SU-DHL-6 (cell line): ENCODE measurements at regions not wholly inside any gene's neighbourhood (a gene's known extent, or its start where the extent isn't known, plus 50 kb on each side); places are given as distances from the start of the nearest gene placed in this dataset.
"Not testable (repeated sequence)": the region's sequence is repeated elsewhere in the genome, so short reads cannot be mapped to it uniquely, and the experiment has no call there.

Experiments
- H2AFZ ChIP-seq: fragments of 200-600 bp; sonication (generic); 2 replicates; pipeline ENCODE4 v1.6.1; 2014; ENCODE audit warnings: low read depth, mild to moderate bottlenecking, moderate library complexity, mixed read lengths, antibody characterized with exemption, low read length; ENCODE audit not compliant: severe bottlenecking
- H3F3A ChIP-seq: fragments of 200-600 bp; shearing (Covaris generic); 2 replicates; pipeline ENCODE4 v1.6.0; 2016; ENCODE audit warnings: antibody characterized with exemption, mild to moderate bottlenecking; ENCODE audit not compliant: insufficient read depth
- H3K27ac ChIP-seq: fragments of 200-600 bp; sonication (generic); 2 replicates; pipeline ENCODE4 v1.5.1; 2016; ENCODE audit warnings: low read depth, mild to moderate bottlenecking, low read length, moderate library complexity, mixed read lengths
- H3K27me3 ChIP-seq: fragments of 200-600 bp; sonication (generic), shearing (Covaris generic); 2 replicates; pipeline ENCODE4 v1.6.0; 2014; ENCODE audit warnings: mild to moderate bottlenecking, low read length
- H3K36me3 ChIP-seq: fragments of 200-600 bp; sonication (generic); 2 replicates; pipeline ENCODE4 v1.6.1; 2014; ENCODE audit warnings: mild to moderate bottlenecking, low read length, mixed read lengths
- H3K4me2 ChIP-seq: fragments of 300-600, 200-600 bp; shearing (Covaris generic), sonication (generic); 2 replicates; pipeline ENCODE4 v1.6.0; 2014; ENCODE audit warnings: low read length, low read depth, mild to moderate bottlenecking; ENCODE audit not compliant: poor library complexity, severe bottlenecking
- H3K4me3 ChIP-seq: fragments of 200-600 bp; sonication (generic); 2 replicates; pipeline ENCODE4 v1.5.1; 2014; ENCODE audit warnings: antibody characterized with exemption, low read length, mild to moderate bottlenecking, mixed read lengths; ENCODE audit not compliant: insufficient read depth, poor library complexity, severe bottlenecking
- H3K79me2 ChIP-seq: fragments of 200-600 bp; sonication (generic); 2 replicates; pipeline ENCODE4 v1.6.1; 2014; ENCODE audit warnings: mild to moderate bottlenecking, low read length, moderate library complexity; ENCODE audit not compliant: insufficient read depth
- H3K9ac ChIP-seq: fragments of 200-600 bp; sonication (generic); 2 replicates; pipeline ENCODE4 v1.7.0; 2014; ENCODE audit warnings: mild to moderate bottlenecking, low read length
- H3K9me2 ChIP-seq: fragments of 200-600 bp; sonication (generic); replicated peaks from 2 replicates; pipeline ENCODE4 v1.6.1; 2014; ENCODE audit warnings: low read length; ENCODE audit not compliant: insufficient read depth
- H3K9me3 ChIP-seq: fragments of 200-600 bp; sonication (generic); 2 replicates; pipeline ENCODE4 v1.6.1; 2014; ENCODE audit warnings: low read length, mixed read lengths; ENCODE audit not compliant: insufficient read depth
- H4K20me1 ChIP-seq: fragments of 200-600 bp; sonication (generic); 2 replicates; pipeline ENCODE4 v1.6.1; 2014; ENCODE audit warnings: low read depth, mild to moderate bottlenecking, antibody characterized with exemption, low read length, moderate library complexity, mixed read lengths
- EZH2phosphoT487 ChIP-seq: fragments of 200-600 bp; sonication (generic), shearing (Covaris generic); conservative IDR thresholded peaks from 2 replicates; pipeline ENCODE4 v1.6.1; 2018; ENCODE audit warnings: mild to moderate bottlenecking, antibody characterized with exemption, low read length, moderate library complexity, mixed read lengths
- TF ChIP-seq, protein P1 (sequence below): fragments of 200-600 bp; sonication (generic); IDR thresholded peaks from one replicate; pipeline ENCODE4 v1.5.1; 2017; ENCODE audit warnings: antibody characterized with exemption, mild to moderate bottlenecking, low read length, moderate library complexity; ENCODE audit not compliant: insufficient read depth, poor library complexity, severe bottlenecking

DNA sequence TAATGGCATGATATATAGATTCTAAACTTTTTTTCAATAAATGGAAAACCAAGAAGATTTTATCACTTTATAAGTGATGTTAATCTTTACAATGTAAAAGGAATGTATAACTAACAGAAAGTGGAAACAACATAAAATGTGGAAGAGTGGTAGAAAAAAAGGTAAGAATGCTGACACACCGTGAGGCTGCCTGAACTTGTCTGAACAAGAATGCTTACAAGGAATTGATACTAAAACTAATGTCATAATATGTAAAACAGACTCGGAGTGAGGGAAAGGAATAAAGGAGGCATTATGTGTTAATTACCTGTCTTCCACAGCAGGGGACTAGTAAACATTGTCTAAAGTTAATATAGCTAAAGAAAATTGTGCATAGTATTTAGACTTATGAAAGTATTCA, 958.8 kb upstream of the TMEFF2 start:
- Histone ChIP-seq H2AFZ (no peak overlapping the region), H3K9me2 (no peaks in the 10 kb centered on the region), H3K4me3 (no peak overlapping the region), H3K9ac (no peak overlapping the region), H4K20me1 (no peaks in the 10 kb centered on the region), H3K79me2 (no peaks in the 10 kb centered on the region), H3K4me2 (no peak overlapping the region), H3K27me3 (no peaks in the 10 kb centered on the region), H3K9me3 (no peaks in the 10 kb centered on the region), H3F3A (no peaks in the 10 kb centered on the region), H3K27ac (no peak overlapping the region), H3K36me3 (no peaks in the 10 kb centered on the region)
- TF ChIP-seq, protein P1, sequence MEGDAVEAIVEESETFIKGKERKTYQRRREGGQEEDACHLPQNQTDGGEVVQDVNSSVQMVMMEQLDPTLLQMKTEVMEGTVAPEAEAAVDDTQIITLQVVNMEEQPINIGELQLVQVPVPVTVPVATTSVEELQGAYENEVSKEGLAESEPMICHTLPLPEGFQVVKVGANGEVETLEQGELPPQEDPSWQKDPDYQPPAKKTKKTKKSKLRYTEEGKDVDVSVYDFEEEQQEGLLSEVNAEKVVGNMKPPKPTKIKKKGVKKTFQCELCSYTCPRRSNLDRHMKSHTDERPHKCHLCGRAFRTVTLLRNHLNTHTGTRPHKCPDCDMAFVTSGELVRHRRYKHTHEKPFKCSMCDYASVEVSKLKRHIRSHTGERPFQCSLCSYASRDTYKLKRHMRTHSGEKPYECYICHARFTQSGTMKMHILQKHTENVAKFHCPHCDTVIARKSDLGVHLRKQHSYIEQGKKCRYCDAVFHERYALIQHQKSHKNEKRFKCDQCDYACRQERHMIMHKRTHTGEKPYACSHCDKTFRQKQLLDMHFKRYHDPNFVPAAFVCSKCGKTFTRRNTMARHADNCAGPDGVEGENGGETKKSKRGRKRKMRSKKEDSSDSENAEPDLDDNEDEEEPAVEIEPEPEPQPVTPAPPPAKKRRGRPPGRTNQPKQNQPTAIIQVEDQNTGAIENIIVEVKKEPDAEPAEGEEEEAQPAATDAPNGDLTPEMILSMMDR: no peak
- TF ChIP-seq EZH2phosphoT487: no peak

DNA sequence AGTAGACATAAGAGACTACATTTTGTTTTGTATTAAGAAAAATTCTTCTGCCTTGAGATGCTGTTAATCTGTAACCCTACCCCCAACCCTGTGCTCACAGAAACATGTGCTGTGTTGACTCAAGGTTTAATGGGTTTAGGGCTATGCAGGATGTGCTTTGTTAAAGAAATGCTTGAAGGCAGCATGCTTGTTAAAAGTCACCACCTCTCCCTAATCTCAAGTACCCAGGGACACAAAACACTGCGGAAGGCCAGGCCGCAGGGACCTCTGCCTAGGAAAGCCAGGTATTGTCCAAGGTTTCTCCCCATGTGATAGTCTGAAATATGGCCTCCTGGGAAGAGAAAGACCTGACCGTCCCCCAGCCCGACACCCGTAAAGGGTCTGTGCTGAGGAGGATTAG, 947.7 kb upstream of the TMEFF2 start:
- not testable (repeated sequence) for H4K20me1 ChIP-seq, H3K27me3 ChIP-seq, H3F3A ChIP-seq, H3K4me3 ChIP-seq, H3K9me3 ChIP-seq, H3K9me2 ChIP-seq, H3K4me2 ChIP-seq, H3K36me3 ChIP-seq, H3K27ac ChIP-seq, H3K79me2 ChIP-seq, H3K9ac ChIP-seq, H2AFZ ChIP-seq

DNA sequence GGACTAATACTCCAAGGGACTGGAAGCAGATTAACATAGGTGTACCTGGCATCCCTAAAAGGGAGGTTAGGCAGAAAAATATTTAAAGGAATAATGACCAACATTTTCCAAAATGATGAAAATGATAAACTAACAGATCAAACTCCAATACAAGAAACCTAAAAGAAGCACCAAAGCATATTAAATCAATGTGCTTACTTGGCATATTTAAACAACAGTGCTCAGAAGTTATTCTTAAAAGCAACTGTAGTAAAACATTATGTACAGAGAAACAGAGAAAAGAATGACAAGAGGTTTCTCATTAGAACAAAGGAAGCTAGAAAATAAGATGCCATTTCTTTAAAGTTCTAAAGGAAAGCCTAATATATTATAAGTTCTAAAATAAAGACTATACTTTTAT, 947.3 kb upstream of the TMEFF2 start:
- no peak overlapping the region for H2AFZ ChIP-seq
- no peaks in the 10 kb centered on the region for H3K79me2 ChIP-seq
- TF ChIP-seq, protein P1: no peak
- TF ChIP-seq EZH2phosphoT487: no peak
- no peak overlapping the region for H3K4me2 ChIP-seq
- no peaks in the 10 kb centered on the region for H3K36me3 ChIP-seq
- H3F3A ChIP-seq: no peaks in the 10 kb centered on the region
- H3K9me2 ChIP-seq: no peaks in the 10 kb centered on the region; the same call in 1 of the 2 replicates
- H4K20me1 ChIP-seq: no peaks in the 10 kb centered on the region
- no peak overlapping the region for H3K9ac ChIP-seq
- no peaks in the 10 kb centered on the region for H3K27me3 ChIP-seq
- no peaks in the 10 kb centered on the region for H3K9me3 ChIP-seq
- H3K27ac ChIP-seq: no peak overlapping the region
- H3K4me3 ChIP-seq: no peak overlapping the region

DNA sequence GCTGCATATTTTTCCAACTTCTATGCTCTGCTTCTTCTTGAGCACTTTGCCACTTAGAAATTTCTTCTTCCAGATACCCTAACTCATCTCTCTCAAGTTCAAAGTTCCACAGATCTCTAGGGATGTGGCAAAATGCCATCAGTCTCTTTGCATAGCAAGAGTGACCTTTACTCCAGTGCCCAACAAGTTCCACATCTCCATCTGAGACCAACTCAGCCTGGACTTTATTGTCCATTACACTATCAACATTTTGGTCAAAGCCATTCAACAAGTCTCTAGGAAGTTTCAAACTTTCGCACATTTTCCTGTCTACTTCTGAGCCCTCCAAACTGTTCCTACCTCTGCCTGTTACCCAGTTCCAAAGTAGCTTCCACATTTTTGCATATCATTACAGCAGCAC, 946.2 kb upstream of the TMEFF2 start:
- H3K9me3 ChIP-seq, H3K4me3 ChIP-seq, H2AFZ ChIP-seq, H3K9me2 ChIP-seq, H3K79me2 ChIP-seq, H3F3A ChIP-seq, H3K9ac ChIP-seq, H4K20me1 ChIP-seq, H3K36me3 ChIP-seq, H3K27me3 ChIP-seq, H3K27ac ChIP-seq, H3K4me2 ChIP-seq: not testable (repeated sequence)
